ENCODE measurements at regions not wholly inside any gene's neighbourhood (a gene's known extent, or its start where the extent isn't known, plus 50 kb on each side); places are given as distances from the start of the nearest gene placed in this dataset.
"Not testable (repeated sequence)": the region's sequence is repeated elsewhere in the genome, so short reads cannot be mapped to it uniquely, and the experiment has no call there.

DNA sequence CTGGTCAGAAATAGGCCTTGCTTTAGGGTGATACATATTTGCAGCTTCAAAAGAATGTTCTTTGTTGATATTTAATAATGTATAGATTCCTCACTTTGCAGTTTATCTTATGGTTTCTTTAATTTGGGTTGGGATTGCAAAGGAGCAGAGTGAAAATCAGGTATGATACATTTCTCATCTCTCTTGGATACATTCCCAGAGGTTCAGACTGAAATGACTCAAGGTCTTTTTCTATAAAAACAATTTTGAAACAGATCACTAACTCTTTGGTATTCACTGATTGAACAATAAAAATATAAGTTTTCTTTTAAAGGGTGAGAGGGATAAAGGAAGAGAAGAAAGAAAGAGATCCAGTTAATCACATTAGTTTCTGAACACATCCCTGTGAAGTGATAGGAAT lies 606.5 kb upstream of the CAMK1G start:
- DNase-seq = no peak
- no peaks in the 10 kb centered on the region for H3K4me1 ChIP-seq (ENCODE audit: control insufficient read depth in 1 of 2, insufficient read depth in 2 of 2, low read length in 2 of 2)
- no peak overlapping the region for H3K27ac ChIP-seq (ENCODE audit: low read depth in 1 of 2, low read length in 2 of 2)
- no peaks in the 10 kb centered on the region for H3K27me3 ChIP-seq (ENCODE audit: control insufficient read depth in 1 of 2, insufficient read depth in 2 of 2, low read length in 1 of 2)
- intact Hi-C loops (cut with DNase I) = no loop called here
- no peaks in the 10 kb centered on the region for H3K36me3 ChIP-seq (ENCODE audit: control insufficient read depth in 1 of 2, insufficient read depth in 2 of 2, low read length in 1 of 2)
- no peak overlapping the region for H3K4me3 ChIP-seq (ENCODE audit: low read length in 2 of 2)
- no peak for ATAC-seq (ENCODE audit: low FRiP score)
- no peaks in the 10 kb centered on the region for H3K9me3 ChIP-seq (ENCODE audit: control insufficient read depth, low read length)

DNA sequence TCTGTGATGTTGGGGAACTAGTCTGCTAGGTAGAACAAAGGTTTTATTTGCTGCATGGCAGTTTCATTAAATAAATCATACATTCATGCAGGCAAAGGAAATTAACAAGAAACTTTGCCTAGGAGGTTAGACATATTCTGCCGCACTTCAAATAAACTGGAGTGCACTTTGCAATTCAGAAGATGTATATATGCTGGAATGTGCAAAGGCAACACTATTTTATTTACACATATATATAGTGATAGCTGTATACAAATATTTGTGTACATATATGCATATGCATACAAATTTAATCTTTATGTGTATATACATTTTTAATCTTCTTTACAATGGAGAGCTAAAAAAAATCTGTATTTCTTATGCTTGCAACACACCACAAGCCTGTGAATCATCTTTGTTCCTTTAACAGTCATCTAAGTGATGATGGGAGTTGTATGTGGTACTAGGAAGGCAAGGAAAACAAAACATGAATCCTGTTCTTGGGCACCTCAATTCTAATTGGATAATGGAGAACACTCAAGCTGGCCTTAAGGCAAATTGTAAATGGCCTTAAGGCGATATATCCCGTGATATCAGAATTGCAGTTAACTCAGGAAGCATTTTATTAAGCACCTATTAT lies 605.8 kb upstream of the CAMK1G start:
- Histone ChIP-seq H3K4me3 (ENCODE audit: low read length in 2 of 2) (no peak overlapping the region), H3K27me3 (ENCODE audit: control insufficient read depth in 1 of 2, insufficient read depth in 2 of 2, low read length in 1 of 2) (no peaks in the 10 kb centered on the region), H3K4me1 (ENCODE audit: control insufficient read depth in 1 of 2, insufficient read depth in 2 of 2, low read length in 2 of 2) (no peaks in the 10 kb centered on the region), H3K36me3 (ENCODE audit: control insufficient read depth in 1 of 2, insufficient read depth in 2 of 2, low read length in 1 of 2) (no peaks in the 10 kb centered on the region), H3K9me3 (ENCODE audit: control insufficient read depth, low read length) (no peaks in the 10 kb centered on the region), H3K27ac (ENCODE audit: low read depth in 1 of 2, low read length in 2 of 2) (no peak overlapping the region)
- intact Hi-C loops (cut with DNase I) = no loop called here
- 96% methylated on average over 3 of the region's 3 CpGs for WGBS, 2 donors
- ATAC-seq (ENCODE audit: low FRiP score) (no peak), DNase-seq (no peak)

GRCh38 chr1:208979776-208980175 lies 603.7 kb upstream of the CAMK1G start:
- ATAC-seq (ENCODE audit: low FRiP score) = no peak
- 86% methylated on average over 1 of the region's 1 CpG for WGBS, 2 donors

GRCh38 chr1:208980605-208981004 lies 602.9 kb upstream of the CAMK1G start:
- ATAC-seq (ENCODE audit: low FRiP score) = no peak
- H3K4me1 ChIP-seq (ENCODE audit: control insufficient read depth in 1 of 2, insufficient read depth in 2 of 2, low read length in 2 of 2) = no peaks in the 10 kb centered on the region
- intact Hi-C loops (cut with DNase I) = no loop called here
- no peak overlapping the region for H3K27ac ChIP-seq (ENCODE audit: low read depth in 1 of 2, low read length in 2 of 2)
- no peak overlapping the region for H3K4me3 ChIP-seq (ENCODE audit: low read length in 2 of 2)
- no peaks in the 10 kb centered on the region for H3K9me3 ChIP-seq (ENCODE audit: control insufficient read depth, low read length)
- no peaks in the 10 kb centered on the region for H3K27me3 ChIP-seq (ENCODE audit: control insufficient read depth in 1 of 2, insufficient read depth in 2 of 2, low read length in 1 of 2)
- H3K36me3 ChIP-seq (ENCODE audit: control insufficient read depth in 1 of 2, insufficient read depth in 2 of 2, low read length in 1 of 2) = no peaks in the 10 kb centered on the region
- DNase-seq = no peak
- 20 to 37% methylated on average over 1 of the region's 1 CpG for WGBS, 2 donors

More at GRCh38 chr1:208979776-208980175, 603.7 kb upstream of the CAMK1G start:
- H3K36me3 ChIP-seq (ENCODE audit: control insufficient read depth in 1 of 2, insufficient read depth in 2 of 2, low read length in 1 of 2) = no peaks in the 10 kb centered on the region
- no peaks in the 10 kb centered on the region for H3K27me3 ChIP-seq (ENCODE audit: control insufficient read depth in 1 of 2, insufficient read depth in 2 of 2, low read length in 1 of 2)
- intact Hi-C loops (cut with DNase I) = no loop called here
- no peak for DNase-seq
- no peak overlapping the region for H3K4me3 ChIP-seq (ENCODE audit: low read length in 2 of 2)
- H3K9me3 ChIP-seq (ENCODE audit: control insufficient read depth, low read length) = no peaks in the 10 kb centered on the region
- H3K27ac ChIP-seq (ENCODE audit: low read depth in 1 of 2, low read length in 2 of 2) = no peak overlapping the region
- no peaks in the 10 kb centered on the region for H3K4me1 ChIP-seq (ENCODE audit: control insufficient read depth in 1 of 2, insufficient read depth in 2 of 2, low read length in 2 of 2)

- Histone ChIP-seq H3K9me3 (ENCODE audit: control insufficient read depth, low read length) (no peaks in the 10 kb centered on the region), H3K4me3 (ENCODE audit: low read length in 2 of 2) (no peak overlapping the region), H3K27ac (ENCODE audit: low read depth in 1 of 2, low read length in 2 of 2) (no peak overlapping the region), H3K36me3 (ENCODE audit: control insufficient read depth in 1 of 2, insufficient read depth in 2 of 2, low read length in 1 of 2) (no peaks in the 10 kb centered on the region), H3K4me1 (ENCODE audit: control insufficient read depth in 1 of 2, insufficient read depth in 2 of 2, low read length in 2 of 2) (peaks cover 0 to 2% of the 10 kb centered on the region in 2 donors), H3K27me3 (ENCODE audit: control insufficient read depth in 1 of 2, insufficient read depth in 2 of 2, low read length in 1 of 2) (no peaks in the 10 kb centered on the region)
- no peak for DNase-seq
- intact Hi-C loops (cut with DNase I) = no loop called here
- WGBS, 2 donors = 28 to 44% methylated on average over 1 of the region's 1 CpG
- ATAC-seq (ENCODE audit: low FRiP score) = no peak
Observed at GRCh38 chr1:208985231-208985630, 598.3 kb upstream of the CAMK1G start.

DNA sequence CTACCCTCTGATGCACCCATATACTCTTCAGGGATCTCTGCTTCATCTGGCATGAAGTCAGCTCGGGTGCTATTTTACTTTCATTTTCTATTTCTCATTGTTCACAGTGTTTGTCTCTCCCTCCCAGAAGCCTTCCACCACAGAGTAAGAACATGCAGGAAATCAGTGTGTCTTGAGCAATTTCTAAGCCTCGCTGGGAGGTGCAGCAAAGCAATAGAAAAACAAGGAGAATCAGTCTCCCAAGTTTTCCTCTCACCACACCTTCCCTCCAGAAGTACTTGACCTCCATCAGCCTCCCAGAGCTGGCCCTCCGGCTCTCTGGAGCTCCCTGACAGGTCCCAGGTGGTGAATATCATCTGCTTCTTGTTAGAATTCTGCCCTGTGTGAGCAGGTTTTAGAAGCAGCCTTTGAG lies 594.7 kb upstream of the CAMK1G start:
- H3K9me3 ChIP-seq (ENCODE audit: control insufficient read depth, low read length) = no peaks in the 10 kb centered on the region
- H3K36me3 ChIP-seq (ENCODE audit: control insufficient read depth in 1 of 2, insufficient read depth in 2 of 2, low read length in 1 of 2) = no peaks in the 10 kb centered on the region
- WGBS, 2 donors = 9 to 21% methylated on average over 3 of the region's 3 CpGs
- no peaks in the 10 kb centered on the region for H3K27me3 ChIP-seq (ENCODE audit: control insufficient read depth in 1 of 2, insufficient read depth in 2 of 2, low read length in 1 of 2)
- ATAC-seq (ENCODE audit: low FRiP score) = peak; percentile 48
- H3K4me1 ChIP-seq (ENCODE audit: control insufficient read depth in 1 of 2, insufficient read depth in 2 of 2, low read length in 2 of 2) = peaks cover 0 to 2% of the 10 kb centered on the region in 2 donors
- no peak overlapping the region for H3K27ac ChIP-seq (ENCODE audit: low read depth in 1 of 2, low read length in 2 of 2)
- H3K4me3 ChIP-seq (ENCODE audit: low read length in 2 of 2) = peak overlapping the region; percentile 42 to 84
- DNase-seq = no peak
- intact Hi-C loops (cut with DNase I) = no loop called here

GRCh38 chr1:208990456-208990855 lies 593.1 kb upstream of the CAMK1G start:
- Histone ChIP-seq H3K4me1 (ENCODE audit: control insufficient read depth in 1 of 2, insufficient read depth in 2 of 2, low read length in 2 of 2) (peaks cover 0 to 2% of the 10 kb centered on the region in 2 donors), H3K27me3 (ENCODE audit: control insufficient read depth in 1 of 2, insufficient read depth in 2 of 2, low read length in 1 of 2) (no peaks in the 10 kb centered on the region), H3K27ac (ENCODE audit: low read depth in 1 of 2, low read length in 2 of 2) (no peak overlapping the region), H3K4me3 (ENCODE audit: low read length in 2 of 2) (no peak overlapping the region), H3K36me3 (ENCODE audit: control insufficient read depth in 1 of 2, insufficient read depth in 2 of 2, low read length in 1 of 2) (no peaks in the 10 kb centered on the region), H3K9me3 (ENCODE audit: control insufficient read depth, low read length) (no peaks in the 10 kb centered on the region)
- 41 to 48% methylated on average over 2 of the region's 2 CpGs for WGBS, 2 donors
- ATAC-seq (ENCODE audit: low FRiP score) = no peak
- intact Hi-C loops (cut with DNase I) = no loop called here
- DNase-seq = no peak

DNA sequence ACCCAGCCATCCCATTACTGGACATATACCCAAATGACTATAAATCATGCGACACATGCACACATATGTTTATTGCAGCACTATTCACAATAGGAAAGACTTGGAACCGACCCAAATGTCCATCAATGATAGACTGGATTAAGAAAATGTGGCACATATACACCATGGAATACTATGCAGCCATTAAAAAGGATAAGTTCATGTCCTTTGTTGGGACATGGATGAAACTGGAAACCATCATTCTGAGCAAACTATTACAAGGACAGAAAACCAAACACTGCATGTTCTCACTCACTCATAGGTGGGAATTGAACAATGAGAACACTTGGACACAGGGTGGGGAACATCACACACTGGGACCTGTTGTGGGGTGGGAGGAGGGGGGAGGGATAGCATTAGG lies 586.5 kb upstream of the CAMK1G start:
- H3K36me3 ChIP-seq (ENCODE audit: control insufficient read depth in 1 of 2, insufficient read depth in 2 of 2, low read length in 1 of 2); H3K4me1 ChIP-seq (ENCODE audit: control insufficient read depth in 1 of 2, insufficient read depth in 2 of 2, low read length in 2 of 2); H3K27me3 ChIP-seq (ENCODE audit: control insufficient read depth in 1 of 2, insufficient read depth in 2 of 2, low read length in 1 of 2); H3K4me3 ChIP-seq (ENCODE audit: low read length in 2 of 2); ATAC-seq (ENCODE audit: low FRiP score); H3K9me3 ChIP-seq (ENCODE audit: control insufficient read depth, low read length); intact Hi-C loops (cut with DNase I); DNase-seq; H3K27ac ChIP-seq (ENCODE audit: low read depth in 1 of 2, low read length in 2 of 2): not testable (repeated sequence)
- WGBS, 2 donors = 61 to 64% methylated on average over 2 of the region's 2 CpGs

- WGBS, 2 donors = 89 to 91% methylated on average over 2 of the region's 2 CpGs
- no peak for ATAC-seq (ENCODE audit: low FRiP score)
- DNase-seq = no peak
- no peaks in the 10 kb centered on the region for H3K36me3 ChIP-seq (ENCODE audit: control insufficient read depth in 1 of 2, insufficient read depth in 2 of 2, low read length in 1 of 2)
- no peak overlapping the region for H3K27ac ChIP-seq (ENCODE audit: low read depth in 1 of 2, low read length in 2 of 2)
- H3K9me3 ChIP-seq (ENCODE audit: control insufficient read depth, low read length) = no peaks in the 10 kb centered on the region
- no peaks in the 10 kb centered on the region for H3K4me1 ChIP-seq (ENCODE audit: control insufficient read depth in 1 of 2, insufficient read depth in 2 of 2, low read length in 2 of 2)
- H3K4me3 ChIP-seq (ENCODE audit: low read length in 2 of 2) = no peak overlapping the region
- no peaks in the 10 kb centered on the region for H3K27me3 ChIP-seq (ENCODE audit: control insufficient read depth in 1 of 2, insufficient read depth in 2 of 2, low read length in 1 of 2)
- intact Hi-C loops (cut with DNase I) = no loop called here
Observed at GRCh38 chr1:208997726-208998312, 585.7 kb upstream of the CAMK1G start.
